DOHH2 (cell line): ENCODE measurements at regions not wholly inside any gene's neighbourhood (a gene's known extent, or its start where the extent isn't known, plus 50 kb on each side); places are given as distances from the start of the nearest gene placed in this dataset.

ENCODE experiments used
- EZH2phosphoT487 ChIP-seq: fragments of 200-600 bp; sonication (generic); IDR thresholded peaks from 2 replicates; pipeline ENCODE4 v1.6.1; 2017; ENCODE audit warnings: borderline replicate concordance, mild to moderate bottlenecking, antibody characterized with exemption, low read length, moderate library complexity, mixed read lengths
- TF ChIP-seq, protein P1 (sequence below): fragments of 200-600 bp; sonication (generic); IDR thresholded peaks from one replicate; pipeline ENCODE4 v1.5.1; 2014; ENCODE audit warnings: antibody characterized with exemption, mild to moderate bottlenecking, low read depth, low read length; ENCODE audit not compliant: poor library complexity, severe bottlenecking

DNA sequence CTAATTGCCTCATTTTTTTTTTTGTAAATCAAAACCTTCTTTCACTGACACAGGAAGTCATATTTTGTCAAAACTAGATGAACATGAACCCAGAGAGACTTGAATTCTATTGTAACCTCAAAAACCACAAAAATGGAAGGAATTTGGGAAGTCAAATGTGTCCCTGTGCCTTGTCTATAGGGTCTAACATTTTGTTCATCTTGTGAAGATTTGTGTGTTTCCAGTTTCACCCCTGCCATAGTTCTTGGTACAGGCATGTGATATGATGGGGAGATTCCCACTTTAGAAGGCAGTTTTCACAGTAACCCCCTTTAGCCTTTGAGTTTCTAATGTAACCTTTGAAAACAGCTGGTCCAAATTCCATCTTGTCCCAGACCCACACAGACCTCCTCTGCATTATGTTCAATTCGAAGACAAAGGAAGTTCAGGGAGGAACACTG is 318.5 kb upstream of the ADAMTS9 start:
- TF ChIP-seq, protein P1, sequence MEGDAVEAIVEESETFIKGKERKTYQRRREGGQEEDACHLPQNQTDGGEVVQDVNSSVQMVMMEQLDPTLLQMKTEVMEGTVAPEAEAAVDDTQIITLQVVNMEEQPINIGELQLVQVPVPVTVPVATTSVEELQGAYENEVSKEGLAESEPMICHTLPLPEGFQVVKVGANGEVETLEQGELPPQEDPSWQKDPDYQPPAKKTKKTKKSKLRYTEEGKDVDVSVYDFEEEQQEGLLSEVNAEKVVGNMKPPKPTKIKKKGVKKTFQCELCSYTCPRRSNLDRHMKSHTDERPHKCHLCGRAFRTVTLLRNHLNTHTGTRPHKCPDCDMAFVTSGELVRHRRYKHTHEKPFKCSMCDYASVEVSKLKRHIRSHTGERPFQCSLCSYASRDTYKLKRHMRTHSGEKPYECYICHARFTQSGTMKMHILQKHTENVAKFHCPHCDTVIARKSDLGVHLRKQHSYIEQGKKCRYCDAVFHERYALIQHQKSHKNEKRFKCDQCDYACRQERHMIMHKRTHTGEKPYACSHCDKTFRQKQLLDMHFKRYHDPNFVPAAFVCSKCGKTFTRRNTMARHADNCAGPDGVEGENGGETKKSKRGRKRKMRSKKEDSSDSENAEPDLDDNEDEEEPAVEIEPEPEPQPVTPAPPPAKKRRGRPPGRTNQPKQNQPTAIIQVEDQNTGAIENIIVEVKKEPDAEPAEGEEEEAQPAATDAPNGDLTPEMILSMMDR, result no peak
- no peak for TF ChIP-seq EZH2phosphoT487
